ENCODE measurements at regions not wholly inside any gene's neighbourhood (a gene's known extent, or its start where the extent isn't known, plus 50 kb on each side); places are given as distances from the start of the nearest gene placed in this dataset.
"Not testable (repeated sequence)": the region's sequence is repeated elsewhere in the genome, so short reads cannot be mapped to it uniquely, and the experiment has no call there.

DNA sequence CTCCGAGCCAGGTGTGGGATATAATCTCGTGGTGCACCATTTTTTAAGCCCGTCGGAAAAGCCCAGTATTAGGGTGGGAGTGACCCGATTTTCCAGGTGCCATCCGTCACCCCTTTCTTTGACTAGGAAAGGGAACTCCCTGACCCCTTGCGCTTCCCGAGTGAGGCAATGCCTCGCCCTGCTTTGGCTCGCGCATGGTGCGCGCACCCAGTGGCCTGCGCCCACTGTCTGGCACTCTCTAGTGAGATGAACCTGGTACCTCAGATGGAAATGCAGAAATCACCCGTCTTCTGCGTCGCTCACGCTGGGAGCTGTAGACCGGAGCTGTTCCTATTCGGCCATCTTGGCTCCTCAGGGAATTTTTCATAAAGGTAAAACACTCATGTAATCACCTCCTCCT is 63.9 kb downstream of the RWDD3 start:
- not testable (repeated sequence) for DNase-seq

GRCh38 chr1:95301091-95301490 is 67.1 kb downstream of the RWDD3 start:
- DNase-seq, result no peak

GRCh38 chr1:95301614-95302013 is 67.6 kb downstream of the RWDD3 start:
- no peak for DNase-seq

- DNase-seq, result no peak
Measured at GRCh38 chr1:95304803-95305202, 70.8 kb downstream of the RWDD3 start.

DNA sequence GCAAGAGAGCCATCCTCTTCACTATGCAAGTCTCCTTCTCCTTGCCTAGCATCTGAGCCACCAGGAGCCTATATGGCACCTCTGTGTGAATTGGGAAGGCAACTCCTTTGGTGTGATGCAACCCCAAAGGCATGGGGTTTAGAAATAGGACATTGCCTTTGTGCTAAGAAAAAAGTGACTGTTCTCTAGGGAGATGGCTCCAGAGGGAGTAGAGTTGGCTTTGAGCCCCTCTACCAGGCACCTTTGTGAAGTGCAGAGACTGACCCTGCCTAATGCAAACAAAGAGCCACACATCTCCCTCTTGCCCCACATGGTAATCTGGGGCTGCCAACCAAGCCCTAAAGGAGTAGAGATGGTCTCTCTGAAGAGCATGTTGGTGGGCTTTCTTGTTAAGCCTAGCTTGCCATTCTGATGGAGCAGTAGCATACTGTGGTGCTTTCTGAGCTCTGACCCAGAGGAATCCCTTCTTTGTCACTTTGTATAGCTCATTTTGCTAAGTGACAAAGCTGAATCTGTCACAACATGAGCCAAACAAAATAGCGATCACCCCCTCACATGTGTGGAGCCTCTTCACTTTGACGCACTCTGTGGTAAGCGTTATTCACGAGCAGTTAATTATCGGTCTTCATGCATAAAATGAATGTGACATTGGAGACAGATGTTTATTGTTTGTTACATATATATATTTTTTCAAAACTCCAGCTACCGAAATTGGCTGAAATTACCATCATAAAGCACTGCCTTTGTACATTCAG is 74.4 kb downstream of the RWDD3 start:
- peak in 1 of 2 experiments; percentile 39 for DNase-seq

- DNase-seq, result peak; percentile 64 to 69
Measured at GRCh38 chr1:95309031-95309471, 75.0 kb downstream of the RWDD3 start.

GRCh38 chr1:95311014-95311413 is 77.0 kb downstream of the RWDD3 start:
- DNase-seq, result peak in 1 of 2 experiments; percentile 23

GRCh38 chr1:95311762-95312161 is 77.8 kb downstream of the RWDD3 start:
- no peak for DNase-seq

- no peak for DNase-seq
Measured at GRCh38 chr1:95312181-95312580, 78.2 kb downstream of the RWDD3 start.

DNA sequence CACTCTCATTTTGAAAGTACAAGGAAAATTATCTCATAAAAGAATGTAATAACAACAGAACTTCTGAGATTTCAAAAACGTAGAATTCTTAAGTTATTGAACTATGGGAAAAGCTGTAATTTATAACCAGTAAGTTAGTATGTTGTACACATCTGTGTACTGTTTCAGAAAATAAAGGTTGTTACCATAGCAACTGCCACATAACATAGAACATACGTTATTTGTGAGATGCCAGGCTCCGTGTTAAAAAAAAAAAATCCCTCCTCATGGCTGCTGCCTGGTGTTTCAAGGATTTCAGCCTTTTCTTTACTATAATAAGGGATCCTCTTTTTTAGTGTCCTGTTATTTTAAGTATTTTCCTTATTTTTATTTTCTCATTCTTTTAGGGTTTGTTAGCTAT is 79.5 kb downstream of the RWDD3 start:
- no peak for DNase-seq

DNA sequence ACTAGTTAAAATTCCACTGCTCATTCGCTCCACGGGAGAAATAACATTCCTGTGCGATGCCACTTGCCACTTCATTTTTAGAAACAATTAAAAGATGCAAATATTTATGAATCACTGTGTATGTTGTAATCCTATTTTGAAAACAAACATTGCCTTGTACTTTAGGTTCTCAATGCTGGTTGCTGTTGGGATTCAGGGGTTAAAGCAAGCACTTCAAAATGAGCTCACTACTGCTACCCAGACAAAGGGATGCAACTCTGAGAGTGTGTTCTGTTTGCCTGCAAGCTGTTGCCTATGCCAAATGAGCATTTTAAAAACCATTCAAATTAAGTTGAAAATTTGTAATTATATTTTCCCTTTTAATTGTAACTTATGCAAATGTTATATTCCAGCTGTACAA is 87.5 kb downstream of the RWDD3 start:
- DNase-seq, result no peak

- DNase-seq, result no peak
Measured at GRCh38 chr1:95323123-95323522, 89.1 kb downstream of the RWDD3 start.

- no peak for DNase-seq
Measured at GRCh38 chr1:95325349-95325748, 91.3 kb downstream of the RWDD3 start.

DNA sequence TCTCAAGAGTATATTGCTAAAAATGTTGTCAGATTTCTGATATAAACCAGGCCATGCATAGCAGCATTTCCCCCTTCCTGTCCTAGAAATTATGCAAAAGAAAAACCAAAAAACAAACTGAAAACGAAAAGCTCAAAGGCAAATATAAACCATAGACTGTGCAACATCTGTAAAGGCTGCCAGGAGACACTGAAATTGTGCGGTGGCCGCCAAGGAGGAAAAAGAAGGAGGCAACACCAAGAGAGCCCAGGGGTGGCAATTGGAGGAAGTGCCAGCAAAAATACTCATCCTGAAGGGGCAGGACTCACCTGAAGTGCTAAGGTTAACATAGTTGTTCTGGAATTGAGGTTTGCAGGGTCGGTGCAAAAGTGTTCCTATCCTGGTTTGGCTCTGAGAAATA is 92.0 kb downstream of the RWDD3 start:
- DNase-seq, result no peak

DNA sequence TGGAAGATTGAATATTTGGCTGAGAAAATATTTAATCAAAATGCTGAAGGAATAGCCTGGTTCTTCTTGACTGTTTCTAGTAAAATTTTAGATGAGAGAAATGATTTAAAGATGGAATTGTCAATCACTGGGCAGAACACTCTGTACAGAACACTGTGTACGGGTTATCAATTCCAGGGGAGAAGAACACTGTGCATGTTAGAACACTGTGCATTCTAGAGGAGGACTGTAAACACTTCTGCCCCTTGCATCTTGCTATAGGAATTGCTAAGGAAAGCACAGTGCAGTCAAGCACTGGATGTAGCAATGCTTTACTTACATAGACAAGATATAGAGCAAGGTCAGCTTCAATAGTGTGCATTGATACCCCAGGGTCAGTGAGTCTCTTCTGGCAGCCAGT is 98.7 kb downstream of the RWDD3 start:
- DNase-seq, result no peak

GRCh38 chr1:95339377-95339776 is 105.4 kb downstream of the RWDD3 start:
- no peak for DNase-seq

GRCh38 chr1:95340061-95340460 is 106.1 kb downstream of the RWDD3 start:
- no peak for DNase-seq

GRCh38 chr1:95352767-95353166 is 118.8 kb downstream of the RWDD3 start:
- peak; percentile 67 to 83 for DNase-seq

DNA sequence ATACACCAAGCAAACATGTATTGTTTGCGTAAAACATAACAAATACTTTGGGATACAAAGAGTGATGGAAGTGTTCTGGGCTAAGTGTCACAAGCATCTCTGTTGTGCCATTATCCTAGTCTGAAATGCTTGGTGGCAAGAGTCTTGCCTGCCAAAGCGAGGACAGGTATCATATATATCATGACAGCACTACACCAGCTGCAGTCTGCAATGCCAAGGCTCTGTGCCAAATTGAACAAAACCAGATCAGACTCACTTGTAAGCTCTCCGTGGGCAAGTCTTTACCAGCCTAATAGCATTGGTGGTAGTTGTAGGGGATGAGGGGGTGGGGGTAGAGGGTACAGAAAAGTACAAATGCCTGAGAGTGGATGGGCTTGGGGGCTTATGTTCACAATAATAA is 119.2 kb downstream of the RWDD3 start:
- peak; percentile 53 to 86 for DNase-seq

GRCh38 chr1:95364546-95364945 is 130.5 kb downstream of the RWDD3 start:
- no peak for DNase-seq

GRCh38 chr1:95366498-95366897 is 132.5 kb downstream of the RWDD3 start:
- no peak for DNase-seq

DNA sequence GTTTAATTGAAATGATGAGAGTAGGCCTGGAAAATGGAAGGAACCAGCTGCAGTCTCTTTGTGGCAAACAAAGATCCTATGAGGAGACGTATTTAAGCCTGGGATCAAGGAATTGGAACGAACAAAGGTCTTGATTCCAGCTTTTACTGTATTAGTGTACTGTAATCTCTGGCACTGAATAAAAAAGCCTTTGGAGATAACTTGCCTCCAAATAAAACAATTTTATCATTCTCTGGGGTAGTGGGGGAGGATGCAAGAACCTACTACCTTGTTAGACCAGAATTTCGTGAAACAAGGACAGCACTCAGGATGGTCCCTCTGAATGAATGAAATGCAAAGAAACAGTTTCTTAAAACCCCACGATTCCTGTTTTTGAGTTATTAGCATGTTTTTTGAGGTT is 134.2 kb downstream of the RWDD3 start:
- DNase-seq, result no peak

GRCh38 chr1:95369985-95370690 is 136.1 kb downstream of the RWDD3 start:
- DNase-seq, result no peak

Data from NCI-H2081 (cell line).